NCI-H2171 (cell line): ENCODE measurements at regions not wholly inside any gene's neighbourhood (a gene's known extent, or its start where the extent isn't known, plus 50 kb on each side); places are given as distances from the start of the nearest gene placed in this dataset.

Experiments used
- DNase-seq: peaks from one replicate; lab custom pipeline; 2025; lab: John Stamatoyannopoulos, UW

GRCh38 chr12:24081606-24082005 is 132.1 kb upstream of the SOX5 start:
- no peak for DNase-seq

GRCh38 chr12:24081092-24081529 is 131.6 kb upstream of the SOX5 start:
- no peak for DNase-seq

DNA sequence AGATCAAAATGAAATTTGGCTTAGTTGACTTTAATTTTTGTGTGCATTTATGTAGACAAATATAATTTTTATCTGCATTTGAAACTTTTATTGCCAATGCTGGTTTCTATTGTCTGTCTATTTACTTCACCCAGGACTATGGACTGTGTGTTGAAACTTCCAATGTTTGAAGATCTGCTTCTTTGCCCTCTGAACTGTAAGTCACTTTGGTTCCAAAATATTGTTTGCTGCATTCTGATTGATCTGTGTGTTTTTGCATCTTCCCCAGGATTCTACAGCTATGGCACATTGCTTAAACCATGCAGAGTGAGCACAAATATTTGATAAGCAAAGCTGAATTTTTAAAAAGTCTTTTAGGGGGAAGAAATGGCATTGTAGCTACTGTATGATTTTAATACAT is 131.0 kb upstream of the SOX5 start:
- no peak for DNase-seq

DNA sequence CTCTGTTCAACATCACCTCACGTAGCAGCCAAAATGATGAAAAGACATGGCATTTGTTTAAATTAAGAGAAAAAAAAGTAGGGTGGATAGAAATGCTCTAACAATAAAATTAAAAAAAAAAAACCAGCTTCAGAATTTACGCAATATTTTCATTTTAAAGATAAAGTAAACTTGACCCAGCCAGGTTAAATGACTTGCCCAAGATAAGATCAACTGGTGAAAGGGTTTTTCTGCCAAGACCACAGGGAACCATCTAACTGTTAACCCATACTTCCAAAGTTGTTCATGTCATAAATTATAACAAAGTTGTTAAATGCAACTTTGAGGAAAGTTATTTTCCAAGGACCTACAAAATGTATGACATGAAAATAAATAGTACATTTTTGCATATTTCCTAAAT is 129.6 kb upstream of the SOX5 start:
- DNase-seq = no peak

DNA sequence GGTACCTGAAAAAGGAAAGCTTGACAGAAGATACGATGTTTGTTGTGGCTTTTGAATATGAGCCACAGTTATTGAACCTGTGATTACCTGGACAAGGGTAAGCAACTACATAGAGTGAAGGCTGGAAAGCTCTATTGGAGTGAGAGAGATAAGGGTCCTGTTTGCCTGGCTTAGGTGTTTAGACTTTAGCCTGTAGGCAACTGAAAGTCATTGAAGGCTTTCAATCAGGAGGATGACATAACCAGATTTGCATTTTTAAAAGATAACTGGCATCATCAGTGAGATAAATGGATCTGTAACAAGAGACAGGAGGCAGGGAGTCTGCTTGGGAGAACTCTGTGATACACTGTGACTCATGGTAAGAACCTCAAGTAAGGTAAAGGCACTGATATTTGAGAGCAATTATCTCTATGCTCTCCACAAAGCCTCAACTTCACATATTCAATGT is 128.9 kb upstream of the SOX5 start:
- no peak for DNase-seq

- DNase-seq = no peak
Measured at GRCh38 chr12:24077161-24077560, 127.7 kb upstream of the SOX5 start.

DNA sequence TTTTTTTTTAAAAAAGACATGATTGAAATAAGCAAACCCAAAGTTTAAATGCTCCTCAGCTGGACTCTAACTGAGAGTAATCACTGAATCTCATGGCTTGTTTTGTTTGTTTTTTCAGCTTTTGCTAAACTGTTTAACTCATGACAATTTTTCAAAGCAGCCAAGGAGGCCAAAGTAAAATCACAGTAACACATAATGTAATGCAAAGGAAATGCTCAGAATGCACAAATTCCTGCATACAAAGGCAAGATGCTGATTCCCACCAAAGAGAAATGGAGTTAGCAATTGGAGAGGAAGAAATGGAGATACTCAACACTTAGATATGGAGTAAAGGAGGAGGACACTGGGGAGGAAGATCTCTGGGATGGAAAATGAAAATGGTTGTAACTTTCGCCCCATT is 126.2 kb upstream of the SOX5 start:
- DNase-seq = no peak

DNA sequence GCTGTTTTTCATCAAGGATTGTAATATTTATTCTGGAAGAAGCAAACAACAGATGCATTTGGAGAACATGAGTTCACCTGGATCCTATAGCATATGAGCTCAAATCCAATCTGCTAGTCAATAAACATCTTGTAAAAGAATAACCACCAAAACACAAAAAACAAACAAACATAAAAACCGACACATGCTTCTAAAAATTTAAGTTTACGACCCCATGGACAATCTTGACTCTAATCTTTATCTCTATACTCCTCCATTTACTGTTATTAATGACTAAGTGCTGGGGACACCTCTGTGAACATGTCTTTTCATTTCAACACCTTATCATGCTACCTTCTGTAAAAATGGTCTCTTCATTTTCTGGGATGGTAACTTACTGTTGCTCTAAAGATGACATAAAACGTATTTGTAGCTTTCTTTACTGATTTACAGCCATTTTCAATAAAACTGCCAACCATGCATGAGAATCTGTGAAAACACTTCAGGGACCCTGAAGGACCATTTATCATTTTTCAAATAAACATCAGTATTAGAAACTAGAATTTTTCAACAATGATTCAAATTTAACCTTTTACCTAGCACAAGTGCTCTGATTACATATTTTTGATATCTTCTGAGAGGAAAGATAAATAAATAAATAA is 123.8 kb upstream of the SOX5 start:
- DNase-seq = no peak

GRCh38 chr12:24072302-24072701 is 122.8 kb upstream of the SOX5 start:
- no peak for DNase-seq

GRCh38 chr12:24071842-24072241 is 122.4 kb upstream of the SOX5 start:
- no peak for DNase-seq

GRCh38 chr12:24069532-24070395 is 120.3 kb upstream of the SOX5 start:
- peak; percentile 29 for DNase-seq

DNA sequence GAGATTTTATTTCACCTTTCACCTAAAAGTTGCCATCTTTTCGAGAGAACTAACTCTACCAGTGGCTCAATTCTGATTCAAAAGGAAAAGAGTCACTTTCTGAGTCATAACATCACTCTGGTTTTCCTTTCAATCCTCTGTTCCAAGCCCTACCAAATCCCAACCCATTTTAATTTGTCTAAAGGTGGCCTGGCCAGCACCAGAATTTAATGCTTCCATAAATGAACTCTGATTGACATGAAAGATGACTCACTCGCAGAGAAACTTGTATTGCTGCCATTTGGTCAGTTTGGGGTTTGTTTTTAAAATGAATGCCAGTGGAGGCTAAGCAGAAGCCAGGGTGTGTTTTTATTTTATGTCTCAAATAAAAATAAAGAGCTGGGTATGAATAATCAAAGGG is 117.4 kb upstream of the SOX5 start:
- DNase-seq = no peak

DNA sequence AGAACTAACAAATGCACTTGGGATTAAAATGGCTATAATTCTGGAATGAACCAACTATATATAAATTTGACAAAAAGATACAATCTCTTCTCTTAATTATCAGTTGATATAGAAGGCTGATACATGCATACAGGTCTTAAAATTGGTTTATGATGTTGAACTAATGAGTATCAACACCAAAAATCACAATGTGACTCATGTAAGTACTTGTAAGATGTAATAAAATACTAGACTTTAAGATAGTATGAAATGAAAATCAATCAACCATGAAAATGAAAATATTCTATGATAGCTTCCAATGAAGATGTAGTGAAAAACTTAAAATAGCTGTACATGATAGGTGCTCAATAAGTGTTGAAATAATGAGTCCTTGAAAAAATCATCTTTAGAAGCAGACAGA is 116.6 kb upstream of the SOX5 start:
- DNase-seq = no peak

DNA sequence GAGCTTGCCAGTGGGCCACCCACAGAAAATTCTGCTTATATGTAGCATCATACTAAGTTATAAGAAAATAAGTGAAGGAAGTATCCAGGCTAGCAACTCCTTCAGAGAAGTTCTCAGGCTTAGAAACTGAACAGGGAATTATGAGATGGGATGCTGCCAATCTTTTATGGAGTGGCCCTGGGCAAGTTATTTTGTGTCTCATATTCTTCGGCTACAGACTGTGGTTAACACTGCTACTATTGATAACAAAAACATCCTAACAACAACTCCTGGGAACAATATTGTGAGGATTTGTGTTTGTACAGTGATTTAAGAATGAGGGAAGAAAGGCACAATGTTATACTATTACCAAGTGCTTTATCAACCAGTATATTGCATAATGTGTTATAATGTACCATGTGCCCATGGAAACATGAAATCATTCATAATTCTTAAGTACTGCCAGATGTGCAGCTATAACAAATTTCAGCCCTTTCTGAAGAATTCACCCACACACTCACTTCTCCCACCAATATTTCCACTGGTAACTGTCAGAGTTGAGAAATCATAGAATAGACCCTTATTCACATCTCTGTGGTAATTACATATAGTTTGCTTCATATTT is 113.3 kb upstream of the SOX5 start:
- DNase-seq = no peak

- DNase-seq = no peak
Measured at GRCh38 chr12:24060089-24060488, 110.6 kb upstream of the SOX5 start.

GRCh38 chr12:24057920-24058476 is 108.5 kb upstream of the SOX5 start:
- peak; percentile 45 for DNase-seq

DNA sequence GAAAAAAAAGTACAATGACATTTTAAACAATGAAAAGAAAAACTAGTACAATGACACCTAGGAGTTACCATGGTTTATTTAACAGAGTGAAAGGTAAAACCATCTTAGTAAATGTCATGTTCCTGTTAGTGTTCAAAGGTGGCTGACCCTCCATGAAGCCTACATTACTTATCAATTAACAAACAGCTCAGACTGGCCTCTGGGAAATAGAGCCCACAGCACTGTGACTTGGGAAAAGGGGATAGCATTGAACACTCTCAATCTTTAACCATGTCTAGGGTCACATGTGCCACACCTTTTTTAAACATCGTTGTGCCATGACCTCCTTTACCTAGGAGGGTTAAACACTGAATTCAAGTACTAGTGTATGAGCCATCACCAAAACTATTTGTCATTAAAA is 106.3 kb upstream of the SOX5 start:
- DNase-seq = no peak

GRCh38 chr12:24054416-24054815 is 104.9 kb upstream of the SOX5 start:
- no peak for DNase-seq

DNA sequence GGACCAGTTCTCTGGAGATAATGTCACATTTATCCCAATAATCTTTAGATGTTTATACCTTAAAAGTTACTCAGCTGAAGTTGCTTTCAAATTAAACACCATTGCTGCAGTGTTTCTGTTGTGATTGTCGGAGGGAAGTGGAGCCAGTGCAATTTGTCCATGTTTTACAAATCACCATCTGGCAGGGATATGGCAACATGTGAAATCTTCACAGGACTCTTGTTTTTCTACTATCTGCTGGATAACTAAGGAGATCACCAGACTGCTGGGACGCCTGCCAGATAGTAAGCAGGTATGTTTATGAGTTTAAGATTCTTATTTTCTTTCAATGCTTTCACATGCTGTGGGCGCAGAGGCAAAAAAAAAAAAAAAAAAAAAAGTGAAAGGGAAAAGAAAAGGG is 100.3 kb upstream of the SOX5 start:
- peak; percentile 87 for DNase-seq

- no peak for DNase-seq
Measured at GRCh38 chr12:24049101-24049500, 99.6 kb upstream of the SOX5 start.

DNA sequence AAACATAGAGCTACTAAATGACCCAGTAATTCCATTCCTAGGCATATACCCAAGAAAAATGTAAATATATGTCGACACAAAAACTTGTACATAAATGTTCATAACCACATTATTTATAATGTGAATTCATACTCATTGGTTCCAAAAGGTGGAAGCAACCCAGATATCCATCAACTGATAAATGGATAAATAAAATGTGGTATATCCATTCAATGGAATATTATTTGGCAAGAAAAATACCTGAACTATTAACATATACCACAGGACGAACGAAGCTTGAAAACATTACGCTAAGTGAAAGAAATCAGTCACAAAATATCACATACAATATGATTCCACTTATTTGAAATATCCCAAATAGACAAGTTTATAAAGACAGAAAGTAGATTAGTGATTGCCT is 99.0 kb upstream of the SOX5 start:
- no peak for DNase-seq

- no peak for DNase-seq
Measured at GRCh38 chr12:24047326-24047725, 97.9 kb upstream of the SOX5 start.

GRCh38 chr12:24045816-24046257 is 96.4 kb upstream of the SOX5 start:
- DNase-seq = no peak
